ENCODE measurements at regions not wholly inside any gene's neighbourhood (a gene's known extent, or its start where the extent isn't known, plus 50 kb on each side); places are given as distances from the start of the nearest gene placed in this dataset.

GRCh38 chr4:14065406-14065805 is 437.9 kb upstream of the BOD1L1 start:
- H3K4me3 ChIP-seq (ENCODE audit: low read depth, low read length), result no peak overlapping the region
- TF ChIP-seq CTCF (IDR thresholded peaks at IDR 0.05; ENCODE audit: low read depth, low read length, missing control alignments), result no peak
- DNase-seq (ENCODE audit: low read depth), result no peak

GRCh38 chr4:14066979-14067378 is 439.5 kb upstream of the BOD1L1 start:
- H3K4me3 ChIP-seq (ENCODE audit: low read depth, low read length), result no peak overlapping the region
- no peak for TF ChIP-seq CTCF (IDR thresholded peaks at IDR 0.05; ENCODE audit: low read depth, low read length, missing control alignments)
- no peak for DNase-seq (ENCODE audit: low read depth)

- no peak for DNase-seq (ENCODE audit: low read depth)
- no peak overlapping the region for H3K4me3 ChIP-seq (ENCODE audit: low read depth, low read length)
- no peak for TF ChIP-seq CTCF (IDR thresholded peaks at IDR 0.05; ENCODE audit: low read depth, low read length, missing control alignments)
Measured at GRCh38 chr4:14069886-14070285, 442.4 kb upstream of the BOD1L1 start.

- no peak for DNase-seq (ENCODE audit: low read depth)
- TF ChIP-seq CTCF (IDR thresholded peaks at IDR 0.05; ENCODE audit: low read depth, low read length, missing control alignments), result no peak
- no peak overlapping the region for H3K4me3 ChIP-seq (ENCODE audit: low read depth, low read length)
Measured at GRCh38 chr4:14070289-14070880, 442.9 kb upstream of the BOD1L1 start.

- DNase-seq (ENCODE audit: low read depth), result no peak
- no peak overlapping the region for H3K4me3 ChIP-seq (ENCODE audit: low read depth, low read length)
- TF ChIP-seq CTCF (IDR thresholded peaks at IDR 0.05; ENCODE audit: low read depth, low read length, missing control alignments), result no peak
Measured at GRCh38 chr4:14072506-14072905, 445.0 kb upstream of the BOD1L1 start.

GRCh38 chr4:14076776-14077175 is 449.3 kb upstream of the BOD1L1 start:
- no peak overlapping the region for H3K4me3 ChIP-seq (ENCODE audit: low read depth, low read length)
- no peak for DNase-seq (ENCODE audit: low read depth)
- no peak for TF ChIP-seq CTCF (IDR thresholded peaks at IDR 0.05; ENCODE audit: low read depth, low read length, missing control alignments)

GRCh38 chr4:14078326-14078725 is 450.8 kb upstream of the BOD1L1 start:
- no peak for TF ChIP-seq CTCF (IDR thresholded peaks at IDR 0.05; ENCODE audit: low read depth, low read length, missing control alignments)
- H3K4me3 ChIP-seq (ENCODE audit: low read depth, low read length), result no peak overlapping the region
- DNase-seq (ENCODE audit: low read depth), result no peak

Measured in GM12864 (cell line).